ENCODE measurements at regions not wholly inside any gene's neighbourhood (a gene's known extent, or its start where the extent isn't known, plus 50 kb on each side); places are given as distances from the start of the nearest gene placed in this dataset.

DNA sequence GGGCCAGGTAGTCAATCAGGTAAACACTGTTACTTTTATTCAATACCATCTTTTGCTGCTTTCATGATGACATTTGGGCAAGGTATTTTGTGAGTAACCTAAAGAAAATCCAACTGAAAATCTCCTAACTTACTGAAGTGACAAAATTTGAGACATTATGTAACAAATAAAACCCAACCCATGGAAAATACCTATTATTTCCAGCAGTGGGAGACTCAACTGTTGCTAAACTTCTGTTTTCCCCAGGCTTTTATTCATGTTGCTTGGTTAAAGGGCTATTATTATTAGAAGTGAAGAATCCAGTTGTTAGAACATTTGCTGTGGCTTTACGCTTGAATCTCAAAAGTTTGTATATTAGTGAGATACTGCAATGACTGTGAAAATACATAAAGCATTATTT, 215.9 kb downstream of the MDFIC start:
- Histone ChIP-seq H3K4me3 (replicated peaks; ENCODE audit: insufficient read depth, low read length) (no peak overlapping the region), H3K27me3 (ENCODE audit: insufficient read depth, poor library complexity, severe bottlenecking) (no peaks in the 10 kb centered on the region), H3K27ac (replicated peaks) (no peak overlapping the region)
- TF ChIP-seq GABPA (IDR thresholded peaks at IDR 0.05; ENCODE audit: low read depth), result no peak
- TF ChIP-seq, protein P1, sequence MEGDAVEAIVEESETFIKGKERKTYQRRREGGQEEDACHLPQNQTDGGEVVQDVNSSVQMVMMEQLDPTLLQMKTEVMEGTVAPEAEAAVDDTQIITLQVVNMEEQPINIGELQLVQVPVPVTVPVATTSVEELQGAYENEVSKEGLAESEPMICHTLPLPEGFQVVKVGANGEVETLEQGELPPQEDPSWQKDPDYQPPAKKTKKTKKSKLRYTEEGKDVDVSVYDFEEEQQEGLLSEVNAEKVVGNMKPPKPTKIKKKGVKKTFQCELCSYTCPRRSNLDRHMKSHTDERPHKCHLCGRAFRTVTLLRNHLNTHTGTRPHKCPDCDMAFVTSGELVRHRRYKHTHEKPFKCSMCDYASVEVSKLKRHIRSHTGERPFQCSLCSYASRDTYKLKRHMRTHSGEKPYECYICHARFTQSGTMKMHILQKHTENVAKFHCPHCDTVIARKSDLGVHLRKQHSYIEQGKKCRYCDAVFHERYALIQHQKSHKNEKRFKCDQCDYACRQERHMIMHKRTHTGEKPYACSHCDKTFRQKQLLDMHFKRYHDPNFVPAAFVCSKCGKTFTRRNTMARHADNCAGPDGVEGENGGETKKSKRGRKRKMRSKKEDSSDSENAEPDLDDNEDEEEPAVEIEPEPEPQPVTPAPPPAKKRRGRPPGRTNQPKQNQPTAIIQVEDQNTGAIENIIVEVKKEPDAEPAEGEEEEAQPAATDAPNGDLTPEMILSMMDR (IDR thresholded peaks at IDR 0.05; ENCODE audit: insufficient read depth, low read length), result no peak
- TF ChIP-seq, protein P2, sequence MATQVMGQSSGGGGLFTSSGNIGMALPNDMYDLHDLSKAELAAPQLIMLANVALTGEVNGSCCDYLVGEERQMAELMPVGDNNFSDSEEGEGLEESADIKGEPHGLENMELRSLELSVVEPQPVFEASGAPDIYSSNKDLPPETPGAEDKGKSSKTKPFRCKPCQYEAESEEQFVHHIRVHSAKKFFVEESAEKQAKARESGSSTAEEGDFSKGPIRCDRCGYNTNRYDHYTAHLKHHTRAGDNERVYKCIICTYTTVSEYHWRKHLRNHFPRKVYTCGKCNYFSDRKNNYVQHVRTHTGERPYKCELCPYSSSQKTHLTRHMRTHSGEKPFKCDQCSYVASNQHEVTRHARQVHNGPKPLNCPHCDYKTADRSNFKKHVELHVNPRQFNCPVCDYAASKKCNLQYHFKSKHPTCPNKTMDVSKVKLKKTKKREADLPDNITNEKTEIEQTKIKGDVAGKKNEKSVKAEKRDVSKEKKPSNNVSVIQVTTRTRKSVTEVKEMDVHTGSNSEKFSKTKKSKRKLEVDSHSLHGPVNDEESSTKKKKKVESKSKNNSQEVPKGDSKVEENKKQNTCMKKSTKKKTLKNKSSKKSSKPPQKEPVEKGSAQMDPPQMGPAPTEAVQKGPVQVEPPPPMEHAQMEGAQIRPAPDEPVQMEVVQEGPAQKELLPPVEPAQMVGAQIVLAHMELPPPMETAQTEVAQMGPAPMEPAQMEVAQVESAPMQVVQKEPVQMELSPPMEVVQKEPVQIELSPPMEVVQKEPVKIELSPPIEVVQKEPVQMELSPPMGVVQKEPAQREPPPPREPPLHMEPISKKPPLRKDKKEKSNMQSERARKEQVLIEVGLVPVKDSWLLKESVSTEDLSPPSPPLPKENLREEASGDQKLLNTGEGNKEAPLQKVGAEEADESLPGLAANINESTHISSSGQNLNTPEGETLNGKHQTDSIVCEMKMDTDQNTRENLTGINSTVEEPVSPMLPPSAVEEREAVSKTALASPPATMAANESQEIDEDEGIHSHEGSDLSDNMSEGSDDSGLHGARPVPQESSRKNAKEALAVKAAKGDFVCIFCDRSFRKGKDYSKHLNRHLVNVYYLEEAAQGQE (IDR thresholded peaks at IDR 0.05; ENCODE audit: insufficient replicate concordance, low read depth), result no peak
- TF ChIP-seq SPI1 (IDR thresholded peaks at IDR 0.05; ENCODE audit: borderline replicate concordance, low read depth), result no peak
- no peak for DNase-seq (ENCODE audit: low read depth in 1 of 2, low spot score in 1 of 2)

GRCh38 chr7:115136796-115137443, 215.0 kb downstream of the MDFIC start:
- Histone ChIP-seq H3K4me3 (replicated peaks; ENCODE audit: insufficient read depth, low read length) (no peak overlapping the region), H3K27ac (replicated peaks) (no peak overlapping the region), H3K27me3 (ENCODE audit: insufficient read depth, poor library complexity, severe bottlenecking) (no peaks in the 10 kb centered on the region)
- no peak for DNase-seq (ENCODE audit: low read depth in 1 of 2, low spot score in 1 of 2)
- TF ChIP-seq, protein P1 (IDR thresholded peaks at IDR 0.05; ENCODE audit: insufficient read depth, low read length), result no peak

DNA sequence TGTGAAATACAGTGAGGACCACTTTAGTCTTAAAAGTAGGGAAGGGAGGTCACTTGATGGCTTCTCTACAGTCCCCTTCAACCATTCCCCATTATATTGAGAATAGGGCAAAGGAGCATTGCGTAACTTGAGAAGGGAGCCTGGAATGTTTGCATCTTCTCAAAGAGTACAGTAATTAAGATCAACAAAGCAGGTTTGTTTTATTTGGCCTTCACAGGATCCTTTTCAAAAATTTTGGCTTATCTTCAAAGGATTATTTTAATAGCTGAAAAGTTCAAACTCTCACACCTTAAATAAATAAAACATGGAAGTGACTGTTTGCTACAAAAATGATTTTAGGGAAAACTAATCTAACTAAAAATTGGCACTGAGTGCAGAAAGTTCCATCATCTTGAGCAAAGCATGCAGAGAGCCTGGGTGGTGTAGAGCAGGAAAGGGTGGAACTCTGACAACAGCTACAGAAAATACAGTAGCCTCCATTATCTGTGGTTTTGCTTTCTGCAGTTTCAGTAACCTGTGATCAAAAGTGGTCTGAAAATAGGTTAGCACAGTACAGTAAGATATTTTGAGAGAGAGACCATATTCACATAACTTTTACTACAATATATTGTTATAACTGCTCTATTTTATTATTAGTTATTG, 214.0 kb downstream of the MDFIC start:
- no peak for DNase-seq (ENCODE audit: low read depth in 1 of 2, low spot score in 1 of 2)
- H3K27me3 ChIP-seq (ENCODE audit: insufficient read depth, poor library complexity, severe bottlenecking), result no peaks in the 10 kb centered on the region
- no peak overlapping the region for H3K27ac ChIP-seq (replicated peaks)
- H3K4me3 ChIP-seq (replicated peaks; ENCODE audit: insufficient read depth, low read length), result no peak overlapping the region
- TF ChIP-seq POLR2AphosphoS5 (IDR thresholded peaks at IDR 0.05; ENCODE audit: low read depth) (no peak), GABPA (IDR thresholded peaks at IDR 0.05; ENCODE audit: low read depth) (no peak), SPI1 (IDR thresholded peaks at IDR 0.05; ENCODE audit: borderline replicate concordance, low read depth) (no peak)
- TF ChIP-seq, protein P2 (IDR thresholded peaks at IDR 0.05; ENCODE audit: insufficient replicate concordance, low read depth), result no peak
- TF ChIP-seq, protein P1 (IDR thresholded peaks at IDR 0.05; ENCODE audit: insufficient read depth, low read length), result no peak

GRCh38 chr7:115135146-115135545, 213.3 kb downstream of the MDFIC start:
- Histone ChIP-seq H3K27me3 (ENCODE audit: insufficient read depth, poor library complexity, severe bottlenecking) (no peaks in the 10 kb centered on the region), H3K4me3 (replicated peaks; ENCODE audit: insufficient read depth, low read length) (no peak overlapping the region), H3K27ac (replicated peaks) (no peak overlapping the region)
- DNase-seq (ENCODE audit: low read depth in 1 of 2, low spot score in 1 of 2), result peak in 1 of 2 experiments; percentile 7
- TF ChIP-seq, protein P1 (IDR thresholded peaks at IDR 0.05; ENCODE audit: insufficient read depth, low read length), result no peak
- TF ChIP-seq GABPA (IDR thresholded peaks at IDR 0.05; ENCODE audit: low read depth) (no peak), SPI1 (IDR thresholded peaks at IDR 0.05; ENCODE audit: borderline replicate concordance, low read depth) (no peak), POLR2AphosphoS5 (IDR thresholded peaks at IDR 0.05; ENCODE audit: low read depth) (no peak)
- TF ChIP-seq, protein P2 (IDR thresholded peaks at IDR 0.05; ENCODE audit: insufficient replicate concordance, low read depth), result no peak

Data from HL-60 (cell line).